Upper lobe of right lung (tissue), 1 donor: ENCODE measurements at regions not wholly inside any gene's neighbourhood (a gene's known extent, or its start where the extent isn't known, plus 50 kb on each side); places are given as distances from the start of the nearest gene placed in this dataset.

Source experiments
- ATAC-seq: fragments of 200-7000 bp; cut with Tn5 transposase; one replicate; pipeline ENCODE4 v1.9.1; 2020; ENCODE audit warnings: mild to moderate bottlenecking, moderate library complexity
- DNase-seq: peaks from one replicate; pipeline ENCODE4 v3.0.0-alpha.2; 2020
- H3K27ac ChIP-seq: fragments of 200-600 bp; one replicate; pipeline ENCODE4 v1.8.0; 2022
- H3K27me3 ChIP-seq: fragments of 200-600 bp; one replicate; pipeline ENCODE4 v1.8.0; 2022; ENCODE audit warnings: mild to moderate bottlenecking
- H3K36me3 ChIP-seq: fragments of 200-600 bp; one replicate; pipeline ENCODE4 v1.8.0; 2022
- H3K4me1 ChIP-seq: fragments of 200-600 bp; one replicate; pipeline ENCODE4 v1.8.0; 2022
- H3K4me3 ChIP-seq: fragments of 200-600 bp; one replicate; pipeline ENCODE4 v1.8.0; 2022; ENCODE audit warnings: mild to moderate bottlenecking
- H3K9me3 ChIP-seq: fragments of 200-600 bp; one replicate; pipeline ENCODE4 v1.8.0; 2022
- intact Hi-C: fragments of 100-400 bp; cut with DNase I; formaldehyde crosslinking; loops from one replicate; pipeline ENCODE4 v1.11.0; 2022
- TF ChIP-seq, protein P1 (sequence below): fragments of 200-600 bp; IDR thresholded peaks from one replicate; pipeline ENCODE4 v1.8.0; 2022; ENCODE audit warnings: antibody characterized with exemption
- donor health status: DM: no; HTN: yes; CAD: no; lungs with severe emphysema.

DNA sequence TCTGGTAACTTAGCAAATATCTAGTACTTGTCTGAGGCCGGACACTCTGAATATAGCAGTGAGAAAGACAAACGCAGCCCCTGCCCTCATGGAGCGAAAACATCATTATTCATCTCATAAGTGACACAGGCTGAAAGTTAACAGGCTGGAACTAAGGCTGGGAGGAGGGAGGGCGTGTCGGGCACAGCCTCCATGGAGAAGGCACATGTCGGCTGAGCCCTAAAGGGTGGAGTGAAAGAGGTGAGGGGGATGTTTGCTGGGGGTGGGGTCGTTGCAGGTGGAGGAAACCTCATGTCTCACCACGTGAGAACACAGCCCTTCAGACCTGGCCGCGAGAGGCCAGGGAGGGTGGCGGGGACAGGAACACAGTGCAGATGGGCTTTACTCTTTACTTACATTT lies 108.8 kb upstream of the FOXC1 start:
- Histone ChIP-seq H3K9me3 (no peaks in the 10 kb centered on the region), H3K4me1 (no peaks in the 10 kb centered on the region), H3K27me3 (no peaks in the 10 kb centered on the region), H3K36me3 (no peaks in the 10 kb centered on the region), H3K27ac (no peak overlapping the region), H3K4me3 (no peak overlapping the region)
- intact Hi-C loops, result no loop called here
- DNase-seq (no peak), ATAC-seq (no peak)
- TF ChIP-seq, protein P1, sequence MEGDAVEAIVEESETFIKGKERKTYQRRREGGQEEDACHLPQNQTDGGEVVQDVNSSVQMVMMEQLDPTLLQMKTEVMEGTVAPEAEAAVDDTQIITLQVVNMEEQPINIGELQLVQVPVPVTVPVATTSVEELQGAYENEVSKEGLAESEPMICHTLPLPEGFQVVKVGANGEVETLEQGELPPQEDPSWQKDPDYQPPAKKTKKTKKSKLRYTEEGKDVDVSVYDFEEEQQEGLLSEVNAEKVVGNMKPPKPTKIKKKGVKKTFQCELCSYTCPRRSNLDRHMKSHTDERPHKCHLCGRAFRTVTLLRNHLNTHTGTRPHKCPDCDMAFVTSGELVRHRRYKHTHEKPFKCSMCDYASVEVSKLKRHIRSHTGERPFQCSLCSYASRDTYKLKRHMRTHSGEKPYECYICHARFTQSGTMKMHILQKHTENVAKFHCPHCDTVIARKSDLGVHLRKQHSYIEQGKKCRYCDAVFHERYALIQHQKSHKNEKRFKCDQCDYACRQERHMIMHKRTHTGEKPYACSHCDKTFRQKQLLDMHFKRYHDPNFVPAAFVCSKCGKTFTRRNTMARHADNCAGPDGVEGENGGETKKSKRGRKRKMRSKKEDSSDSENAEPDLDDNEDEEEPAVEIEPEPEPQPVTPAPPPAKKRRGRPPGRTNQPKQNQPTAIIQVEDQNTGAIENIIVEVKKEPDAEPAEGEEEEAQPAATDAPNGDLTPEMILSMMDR, result no peak

GRCh38 chr6:1502041-1502440 lies 107.7 kb upstream of the FOXC1 start:
- no peaks in the 10 kb centered on the region for H3K4me1 ChIP-seq
- no peak overlapping the region for H3K27ac ChIP-seq
- ATAC-seq (no peak), DNase-seq (no peak)
- no peaks in the 10 kb centered on the region for H3K36me3 ChIP-seq
- intact Hi-C loops, result no loop called here
- H3K4me3 ChIP-seq, result no peak overlapping the region
- no peaks in the 10 kb centered on the region for H3K9me3 ChIP-seq
- TF ChIP-seq, protein P1, result no peak
- H3K27me3 ChIP-seq, result no peaks in the 10 kb centered on the region

GRCh38 chr6:1503811-1504210 lies 105.9 kb upstream of the FOXC1 start:
- no peaks in the 10 kb centered on the region for H3K4me1 ChIP-seq
- ATAC-seq, result no peak
- intact Hi-C loops, result no loop called here
- TF ChIP-seq, protein P1, result no peak
- H3K4me3 ChIP-seq, result no peak overlapping the region
- H3K36me3 ChIP-seq, result no peaks in the 10 kb centered on the region
- H3K27ac ChIP-seq, result no peak overlapping the region
- H3K27me3 ChIP-seq, result no peaks in the 10 kb centered on the region
- no peak for DNase-seq
- H3K9me3 ChIP-seq, result no peaks in the 10 kb centered on the region

DNA sequence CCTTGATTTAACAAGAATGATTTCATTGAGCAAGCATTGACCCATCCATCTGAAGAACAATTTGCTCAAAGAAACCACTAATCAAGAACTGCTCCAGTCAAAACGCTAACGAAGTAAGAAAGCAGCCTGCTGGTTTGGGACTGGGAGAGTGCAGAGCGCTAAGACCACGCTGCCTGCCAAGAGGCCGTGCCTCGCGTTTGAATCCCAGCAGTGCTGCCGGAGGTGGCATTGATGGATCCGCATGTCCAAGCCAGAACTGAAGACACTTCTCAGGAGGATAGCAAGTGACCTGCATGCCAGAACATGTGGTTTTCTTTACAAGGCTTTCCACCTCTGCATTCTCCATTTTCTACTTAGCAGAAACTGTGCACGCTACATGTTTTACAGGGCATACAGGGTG lies 105.2 kb upstream of the FOXC1 start:
- Histone ChIP-seq H3K4me1 (no peaks in the 10 kb centered on the region), H3K27ac (no peak overlapping the region), H3K36me3 (no peaks in the 10 kb centered on the region), H3K27me3 (no peaks in the 10 kb centered on the region), H3K4me3 (no peak overlapping the region), H3K9me3 (no peaks in the 10 kb centered on the region)
- intact Hi-C loops, result no loop called here
- TF ChIP-seq, protein P1, result no peak
- ATAC-seq (no peak), DNase-seq (no peak)

- intact Hi-C loops, result no loop called here
- DNase-seq (no peak), ATAC-seq (no peak)
- no peaks in the 10 kb centered on the region for H3K4me1 ChIP-seq
- H3K9me3 ChIP-seq, result no peaks in the 10 kb centered on the region
- no peak overlapping the region for H3K4me3 ChIP-seq
- no peaks in the 10 kb centered on the region for H3K27me3 ChIP-seq
- H3K36me3 ChIP-seq, result no peaks in the 10 kb centered on the region
- no peak overlapping the region for H3K27ac ChIP-seq
- TF ChIP-seq, protein P1, result no peak
Observed at GRCh38 chr6:1507251-1507650, 102.5 kb upstream of the FOXC1 start.

DNA sequence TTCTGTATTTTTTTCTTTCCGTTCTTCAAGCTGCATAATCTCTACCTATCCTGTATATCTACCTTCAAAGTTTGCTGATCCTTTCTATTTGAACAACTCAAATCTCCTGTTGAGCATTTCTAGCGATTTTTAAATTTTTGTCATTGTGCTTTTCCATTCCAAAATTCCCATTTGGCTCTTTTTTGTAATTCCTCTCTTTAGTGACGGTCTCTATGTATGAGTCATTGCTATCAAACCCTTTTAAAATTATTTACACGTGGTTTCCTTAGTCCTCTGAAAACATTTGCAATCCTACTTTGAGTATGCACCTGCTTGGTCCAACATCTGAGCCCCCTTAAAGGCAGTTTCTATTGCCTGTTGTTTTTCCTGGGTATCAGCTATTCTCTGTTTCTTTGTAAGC lies 100.5 kb upstream of the FOXC1 start:
- Histone ChIP-seq H3K27me3 (no peaks in the 10 kb centered on the region), H3K36me3 (no peaks in the 10 kb centered on the region), H3K9me3 (no peaks in the 10 kb centered on the region), H3K4me3 (no peak overlapping the region), H3K27ac (no peak overlapping the region), H3K4me1 (no peaks in the 10 kb centered on the region)
- intact Hi-C loops, result no loop called here
- ATAC-seq (no peak), DNase-seq (no peak)
- TF ChIP-seq, protein P1, result no peak
